HEK293 (cell line): ENCODE measurements at regions not wholly inside any gene's neighbourhood (a gene's known extent, or its start where the extent isn't known, plus 50 kb on each side); places are given as distances from the start of the nearest gene placed in this dataset.

ENCODE experiments used
- CTCF ChIA-PET: fragments of 350-600 bp; formaldehyde crosslinking; extraction: SDS; loops from one replicate; lab custom pipeline; 2021; ENCODE audit warnings: antibody characterized with exemption; lab: Yijun Ruan, JAX
- POLR2A ChIA-PET: fragments of 300-600 bp; formaldehyde crosslinking; extraction: SDS; loops from one replicate; lab custom pipeline; 2020; ENCODE audit warnings: antibody characterized with exemption, inconsistent platforms; lab: Yijun Ruan, JAX
- H3K27ac ChIP-seq: fragments of 200-500 bp; sonication (Bioruptor generic); 2 replicates; pipeline ENCODE4 v1.5.1; 2014; ENCODE audit warnings: low read depth, low read length, control low read depth, inconsistent platforms; ENCODE audit errors: extremely low read depth
- H3K36me3 ChIP-seq, 2 experiments: fragments of 200-500 bp in 1 of 2; sonication (Bioruptor generic) in 1 of 2; 1 replicate in 1 of 2; 2 replicates in 1 of 2; pipeline ENCODE4 v1.5.1; 2014 to 2017; ENCODE audit warnings: inconsistent platforms in 2 of 2, low read length in 2 of 2; ENCODE audit not compliant: control insufficient read depth in 2 of 2, insufficient read depth in 1 of 2
- H3K4me1 ChIP-seq: fragments of 200-500 bp; sonication (Bioruptor generic); 2 replicates; pipeline ENCODE4 v1.5.1; 2014; ENCODE audit warnings: mild to moderate bottlenecking, low read length, inconsistent platforms; ENCODE audit not compliant: control insufficient read depth, insufficient read depth
- H3K4me3 ChIP-seq: 2 replicates; pipeline ENCODE4 v1.5.1; 2011; ENCODE audit warnings: low read depth, mild to moderate bottlenecking, control low read depth, low read length, moderate library complexity
- H3K9me3 ChIP-seq: fragments of 200-500 bp; sonication (Bioruptor generic); 2 replicates; pipeline ENCODE4 v1.5.1; 2014; ENCODE audit warnings: low read depth, low read length, inconsistent platforms; ENCODE audit not compliant: control insufficient read depth, insufficient read depth
- ELK4 ChIP-seq: IDR thresholded peaks from 2 replicates; pipeline ENCODE4 v1.6.1; 2011; ENCODE audit warnings: mild to moderate bottlenecking, low read depth, low read length, borderline replicate concordance
- GLI2 ChIP-seq: fragments of 450-650 bp; formaldehyde crosslinking; IDR thresholded peaks from 2 replicates; pipeline ENCODE4; 2017; ENCODE audit warnings: missing biosample characterization, missing genetic modification characterization, low read depth, borderline replicate concordance
- GLI4 ChIP-seq: fragments of 450-650 bp; formaldehyde crosslinking; IDR thresholded peaks from 2 replicates; pipeline ENCODE4 v1.5.1; 2016; ENCODE audit warnings: missing biosample characterization, missing genetic modification characterization
- IKZF3 ChIP-seq: fragments of 450-650 bp; IDR thresholded peaks from 2 replicates; pipeline ENCODE4 v1.5.0; 2018; ENCODE audit warnings: missing biosample characterization, mild to moderate bottlenecking, missing genetic modification characterization, moderate library complexity
- MZF1 ChIP-seq: fragments of 450-650 bp; formaldehyde crosslinking; IDR thresholded peaks from 2 replicates; pipeline ENCODE4 v1.5.1; 2017; ENCODE audit warnings: missing biosample characterization, missing genetic modification characterization, borderline replicate concordance
- SCRT2 ChIP-seq: fragments of 450-650 bp; formaldehyde crosslinking; IDR thresholded peaks from 2 replicates; pipeline ENCODE4 v1.5.1; 2016; ENCODE audit warnings: missing biosample characterization, missing genetic modification characterization
- SETDB1 ChIP-seq: IDR thresholded peaks from one replicate; pipeline ENCODE4 v1.6.1; 2017; ENCODE audit warnings: mild to moderate bottlenecking, low read length, moderate library complexity, mixed read lengths; ENCODE audit not compliant: insufficient read length
- TRIM28 ChIP-seq: IDR thresholded peaks from 2 replicates; pipeline ENCODE4 v1.6.1; 2011; ENCODE audit warnings: low read length, control low read depth, borderline replicate concordance
- ZFP41 ChIP-seq: fragments of 450-650 bp; formaldehyde crosslinking; IDR thresholded peaks from 2 replicates; pipeline ENCODE4 v1.5.1; 2016; ENCODE audit warnings: missing biosample characterization, missing genetic modification characterization, borderline replicate concordance
- ZNF184 ChIP-seq: fragments of 450-650 bp; IDR thresholded peaks from 2 replicates; pipeline ENCODE4 v1.5.1; 2018; ENCODE audit warnings: missing biosample characterization, mild to moderate bottlenecking, missing genetic modification characterization
- ZNF26 ChIP-seq: fragments of 450-650 bp; formaldehyde crosslinking; IDR thresholded peaks from 2 replicates; pipeline ENCODE4 v1.5.1; 2016; ENCODE audit warnings: missing biosample characterization, missing genetic modification characterization
- ZNF292 ChIP-seq: fragments of 450-650 bp; formaldehyde crosslinking; IDR thresholded peaks from 2 replicates; pipeline ENCODE4 v1.5.1; 2016; ENCODE audit warnings: low read depth, missing biosample characterization, missing genetic modification characterization, borderline replicate concordance
- ZNF416 ChIP-seq: fragments of 450-650 bp; formaldehyde crosslinking; IDR thresholded peaks from 2 replicates; pipeline ENCODE4 v1.5.1; 2016; ENCODE audit warnings: missing biosample characterization, missing genetic modification characterization
- ZNF433 ChIP-seq: fragments of 450-650 bp; formaldehyde crosslinking; IDR thresholded peaks from 2 replicates; pipeline ENCODE4 v1.5.1; 2016; ENCODE audit warnings: missing biosample characterization, missing genetic modification characterization, low read depth
- ZNF473 ChIP-seq: fragments of 450-650 bp; formaldehyde crosslinking; IDR thresholded peaks from 2 replicates; pipeline ENCODE4 v1.5.1; 2017; ENCODE audit warnings: missing biosample characterization, missing genetic modification characterization
- ZNF510 ChIP-seq: fragments of 450-650 bp; formaldehyde crosslinking; IDR thresholded peaks from 2 replicates; pipeline ENCODE4 v1.5.1; 2018; ENCODE audit warnings: mild to moderate bottlenecking, missing genetic modification characterization, missing biosample characterization; ENCODE audit not compliant: insufficient replicate concordance
- ZNF561 ChIP-seq: fragments of 450-650 bp; IDR thresholded peaks from 2 replicates; pipeline ENCODE4 v1.5.1; 2018; ENCODE audit warnings: missing biosample characterization, missing genetic modification characterization, borderline replicate concordance
- ZNF660 ChIP-seq: fragments of 450-650 bp; IDR thresholded peaks from 2 replicates; pipeline ENCODE4 v1.5.1; 2018; ENCODE audit warnings: missing biosample characterization, mild to moderate bottlenecking, missing genetic modification characterization
- ZNF76 ChIP-seq: fragments of 450-650 bp; formaldehyde crosslinking; IDR thresholded peaks from 2 replicates; pipeline ENCODE4; 2016; ENCODE audit warnings: low read depth, missing biosample characterization, missing genetic modification characterization, borderline replicate concordance
- ZNF776 ChIP-seq: fragments of 450-650 bp; formaldehyde crosslinking; IDR thresholded peaks from 2 replicates; pipeline ENCODE4 v1.5.0; 2017; ENCODE audit warnings: missing biosample characterization, missing genetic modification characterization, borderline replicate concordance
- ZSCAN30 ChIP-seq: fragments of 450-650 bp; IDR thresholded peaks from 2 replicates; pipeline ENCODE4 v1.5.1; 2018; ENCODE audit warnings: missing biosample characterization, mild to moderate bottlenecking, missing genetic modification characterization, moderate library complexity
- TF ChIP-seq, protein P1 (sequence below): fragments of 450-650 bp; formaldehyde crosslinking; IDR thresholded peaks from 2 replicates; pipeline ENCODE4 v1.5.1; 2016; ENCODE audit warnings: missing biosample characterization, missing genetic modification characterization, borderline replicate concordance
- TF ChIP-seq, protein P2 (sequence below): fragments of 450-650 bp; formaldehyde crosslinking; conservative IDR thresholded peaks from 2 replicates; pipeline ENCODE4 v1.5.1; 2016; ENCODE audit warnings: low read depth, missing biosample characterization, missing genetic modification characterization

GRCh38 chr16:26345966-26346365 lies 654.2 kb downstream of the HS3ST4 start:
- POLR2A ChIA-PET: no interaction called here
- no peaks in the 10 kb centered on the region for H3K36me3 ChIP-seq
- H3K27ac ChIP-seq: no peak overlapping the region
- H3K4me1 ChIP-seq: no peaks in the 10 kb centered on the region
- TF ChIP-seq ZNF660 (tag by site-specific recombination): no peak
- TF ChIP-seq ELK4: no peak
- H3K9me3 ChIP-seq: no peaks in the 10 kb centered on the region
- CTCF ChIA-PET: no interaction called here
- no peak overlapping the region for H3K4me3 ChIP-seq

- no peak overlapping the region for H3K27ac ChIP-seq
- ChIA-PET POLR2A (no interaction called here), CTCF (interaction anchor here (0.7 kb wide), 1 partner anchor 793 kb away, joined by 4 read pairs; no protein-coding TSS in a partner anchor)
- H3K4me1 ChIP-seq: no peaks in the 10 kb centered on the region
- no peaks in the 10 kb centered on the region for H3K9me3 ChIP-seq
- TF ChIP-seq, protein P1, sequence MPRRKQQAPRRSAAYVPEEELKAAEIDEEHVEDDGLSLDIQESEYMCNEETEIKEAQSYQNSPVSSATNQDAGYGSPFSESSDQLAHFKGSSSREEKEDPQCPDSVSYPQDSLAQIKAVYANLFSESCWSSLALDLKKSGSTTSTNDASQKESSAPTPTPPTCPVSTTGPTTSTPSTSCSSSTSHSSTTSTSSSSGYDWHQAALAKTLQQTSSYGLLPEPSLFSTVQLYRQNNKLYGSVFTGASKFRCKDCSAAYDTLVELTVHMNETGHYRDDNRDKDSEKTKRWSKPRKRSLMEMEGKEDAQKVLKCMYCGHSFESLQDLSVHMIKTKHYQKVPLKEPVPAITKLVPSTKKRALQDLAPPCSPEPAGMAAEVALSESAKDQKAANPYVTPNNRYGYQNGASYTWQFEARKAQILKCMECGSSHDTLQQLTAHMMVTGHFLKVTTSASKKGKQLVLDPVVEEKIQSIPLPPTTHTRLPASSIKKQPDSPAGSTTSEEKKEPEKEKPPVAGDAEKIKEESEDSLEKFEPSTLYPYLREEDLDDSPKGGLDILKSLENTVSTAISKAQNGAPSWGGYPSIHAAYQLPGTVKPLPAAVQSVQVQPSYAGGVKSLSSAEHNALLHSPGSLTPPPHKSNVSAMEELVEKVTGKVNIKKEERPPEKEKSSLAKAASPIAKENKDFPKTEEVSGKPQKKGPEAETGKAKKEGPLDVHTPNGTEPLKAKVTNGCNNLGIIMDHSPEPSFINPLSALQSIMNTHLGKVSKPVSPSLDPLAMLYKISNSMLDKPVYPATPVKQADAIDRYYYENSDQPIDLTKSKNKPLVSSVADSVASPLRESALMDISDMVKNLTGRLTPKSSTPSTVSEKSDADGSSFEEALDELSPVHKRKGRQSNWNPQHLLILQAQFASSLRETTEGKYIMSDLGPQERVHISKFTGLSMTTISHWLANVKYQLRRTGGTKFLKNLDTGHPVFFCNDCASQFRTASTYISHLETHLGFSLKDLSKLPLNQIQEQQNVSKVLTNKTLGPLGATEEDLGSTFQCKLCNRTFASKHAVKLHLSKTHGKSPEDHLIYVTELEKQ: no peak
- TF ChIP-seq ZNF292 (tag by site-specific recombination): no peak
- no peak overlapping the region for H3K4me3 ChIP-seq
- no peaks in the 10 kb centered on the region for H3K36me3 ChIP-seq
Measured at GRCh38 chr16:26348095-26348494, 656.3 kb downstream of the HS3ST4 start.

DNA sequence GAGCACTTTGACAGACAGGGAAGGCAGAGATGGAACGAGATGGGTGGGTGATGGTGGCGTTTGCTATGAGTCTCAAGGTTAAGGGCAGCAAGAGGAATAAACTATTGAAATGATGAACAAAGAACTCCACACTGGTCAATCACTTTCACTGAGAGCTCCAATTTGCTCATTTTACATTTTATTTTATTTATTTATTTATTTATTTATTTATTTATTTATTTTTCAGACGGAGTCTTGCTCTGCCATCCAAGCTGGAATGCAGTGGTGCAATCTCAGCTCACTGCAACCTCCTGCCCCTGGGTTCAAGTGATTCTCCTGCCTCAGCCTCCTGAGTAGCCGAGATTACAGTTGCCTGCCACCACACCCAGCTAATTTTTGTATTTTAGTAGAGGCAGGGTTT lies 669.1 kb downstream of the HS3ST4 start:
- Histone ChIP-seq H3K4me3 (no peak overlapping the region), H3K9me3 (no peaks in the 10 kb centered on the region), H3K4me1 (no peaks in the 10 kb centered on the region), H3K27ac (no peak overlapping the region), H3K36me3 (no peaks in the 10 kb centered on the region)
- POLR2A ChIA-PET: no interaction called here
- CTCF ChIA-PET: interaction anchor here (0.6 kb wide), 1 partner anchor 1162 kb away, joined by 3 read pairs; no protein-coding TSS in a partner anchor
- TF ChIP-seq SETDB1 (no peak), ZNF26 (tag by site-specific recombination) (no peak), ZNF184 (tag by site-specific recombination) (no peak), ZNF433 (tag by site-specific recombination) (0 out of 2 replicates have a peak, but pooled peaks have one; percentile 17), ZSCAN30 (tag by site-specific recombination) (no peak), TRIM28 (no peak), IKZF3 (tag by site-specific recombination) (no peak), ZNF776 (tag by site-specific recombination) (no peak), GLI4 (tag by site-specific recombination) (no peak), ZNF416 (tag by site-specific recombination) (no peak), ZNF76 (tag by site-specific recombination) (no peak), GLI2 (tag by site-specific recombination) (no peak; the same call in 1 of the 2 replicates), SCRT2 (no peak), ZNF510 (tag by site-specific recombination) (peak; percentile 27), MZF1 (tag by site-specific recombination) (no peak), ZFP41 (no peak), ZNF473 (tag by site-specific recombination) (no peak), ZNF561 (tag by site-specific recombination) (no peak)
- TF ChIP-seq, protein P2, sequence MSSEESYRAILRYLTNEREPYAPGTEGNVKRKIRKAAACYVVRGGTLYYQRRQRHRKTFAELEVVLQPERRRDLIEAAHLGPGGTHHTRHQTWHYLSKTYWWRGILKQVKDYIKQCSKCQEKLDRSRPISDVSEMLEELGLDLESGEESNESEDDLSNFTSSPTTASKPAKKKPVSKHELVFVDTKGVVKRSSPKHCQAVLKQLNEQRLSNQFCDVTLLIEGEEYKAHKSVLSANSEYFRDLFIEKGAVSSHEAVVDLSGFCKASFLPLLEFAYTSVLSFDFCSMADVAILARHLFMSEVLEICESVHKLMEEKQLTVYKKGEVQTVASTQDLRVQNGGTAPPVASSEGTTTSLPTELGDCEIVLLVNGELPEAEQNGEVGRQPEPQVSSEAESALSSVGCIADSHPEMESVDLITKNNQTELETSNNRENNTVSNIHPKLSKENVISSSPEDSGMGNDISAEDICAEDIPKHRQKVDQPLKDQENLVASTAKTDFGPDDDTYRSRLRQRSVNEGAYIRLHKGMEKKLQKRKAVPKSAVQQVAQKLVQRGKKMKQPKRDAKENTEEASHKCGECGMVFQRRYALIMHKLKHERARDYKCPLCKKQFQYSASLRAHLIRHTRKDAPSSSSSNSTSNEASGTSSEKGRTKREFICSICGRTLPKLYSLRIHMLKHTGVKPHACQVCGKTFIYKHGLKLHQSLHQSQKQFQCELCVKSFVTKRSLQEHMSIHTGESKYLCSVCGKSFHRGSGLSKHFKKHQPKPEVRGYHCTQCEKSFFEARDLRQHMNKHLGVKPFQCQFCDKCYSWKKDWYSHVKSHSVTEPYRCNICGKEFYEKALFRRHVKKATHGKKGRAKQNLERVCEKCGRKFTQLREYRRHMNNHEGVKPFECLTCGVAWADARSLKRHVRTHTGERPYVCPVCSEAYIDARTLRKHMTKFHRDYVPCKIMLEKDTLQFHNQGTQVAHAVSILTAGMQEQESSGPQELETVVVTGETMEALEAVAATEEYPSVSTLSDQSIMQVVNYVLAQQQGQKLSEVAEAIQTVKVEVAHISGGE: peak; percentile 67
